IMR-90 (cell line): ENCODE measurements at regions not wholly inside any gene's neighbourhood (a gene's known extent, or its start where the extent isn't known, plus 50 kb on each side); places are given as distances from the start of the nearest gene placed in this dataset.

Source experiments
- BHLHE40 ChIP-seq: fragments of 150-350 bp; IDR thresholded peaks from 2 replicates; pipeline ENCODE4 v1.6.1; 2016; ENCODE audit warnings: mild to moderate bottlenecking, low read depth, low read length
- CEBPB ChIP-seq: IDR thresholded peaks from 2 replicates; pipeline ENCODE4 v1.6.1; 2012; ENCODE audit warnings: low read depth, low read length, improper control_type of control experiment
- CHD1 ChIP-seq: IDR thresholded peaks from 2 replicates; pipeline ENCODE4 v1.6.1; 2012; ENCODE audit warnings: low read depth, low read length, improper control_type of control experiment
- FOS ChIP-seq: fragments of 150-350 bp; IDR thresholded peaks from 2 replicates; pipeline ENCODE4 v1.6.1; 2016; ENCODE audit warnings: low read depth, low read length
- MAFK ChIP-seq: IDR thresholded peaks from 2 replicates; pipeline ENCODE4 v1.6.1; 2012; ENCODE audit warnings: low read depth, low read length, improper control_type of control experiment
- MAZ ChIP-seq: IDR thresholded peaks from 2 replicates; pipeline ENCODE4 v1.6.1; 2012; ENCODE audit warnings: low read depth, mild to moderate bottlenecking, low read length, improper control_type of control experiment, moderate library complexity, borderline replicate concordance
- MXI1 ChIP-seq: IDR thresholded peaks from 2 replicates; pipeline ENCODE4 v1.6.1; 2012; ENCODE audit warnings: low read depth, mild to moderate bottlenecking, low read length, moderate library complexity, borderline replicate concordance
- NFE2L2 ChIP-seq: fragments of 150-350 bp; IDR thresholded peaks from 2 replicates; pipeline ENCODE4 v1.6.1; 2016; ENCODE audit warnings: low read depth, mild to moderate bottlenecking, low read length
- POLR2A ChIP-seq: IDR thresholded peaks from 2 replicates; pipeline ENCODE4 v1.6.1; 2012; ENCODE audit warnings: mild to moderate bottlenecking, low read depth, low read length
- RAD21 ChIP-seq: IDR thresholded peaks from 2 replicates; pipeline ENCODE4 v1.6.1; 2012; ENCODE audit warnings: low read length, improper control_type of control experiment
- RCOR1 ChIP-seq: IDR thresholded peaks from 2 replicates; pipeline ENCODE4 v1.6.1; 2012; ENCODE audit warnings: mild to moderate bottlenecking, low read length, improper control_type of control experiment; ENCODE audit not compliant: insufficient replicate concordance
- RFX5 ChIP-seq: IDR thresholded peaks from 2 replicates; pipeline ENCODE4 v1.8.0; 2012; ENCODE audit warnings: low read depth, mild to moderate bottlenecking, low read length, moderate library complexity
- SMC3 ChIP-seq: fragments of 150-350 bp; IDR thresholded peaks from 2 replicates; pipeline ENCODE4 v1.6.1; 2016; ENCODE audit warnings: low read depth, mild to moderate bottlenecking, antibody characterized with exemption, low read length, moderate library complexity
- TF ChIP-seq, protein P1 (sequence below): conservative IDR thresholded peaks from 2 replicates; pipeline ENCODE4 v1.5.1; 2012; ENCODE audit warnings: mild to moderate bottlenecking, low read depth, low read length, improper control_type of control experiment

DNA sequence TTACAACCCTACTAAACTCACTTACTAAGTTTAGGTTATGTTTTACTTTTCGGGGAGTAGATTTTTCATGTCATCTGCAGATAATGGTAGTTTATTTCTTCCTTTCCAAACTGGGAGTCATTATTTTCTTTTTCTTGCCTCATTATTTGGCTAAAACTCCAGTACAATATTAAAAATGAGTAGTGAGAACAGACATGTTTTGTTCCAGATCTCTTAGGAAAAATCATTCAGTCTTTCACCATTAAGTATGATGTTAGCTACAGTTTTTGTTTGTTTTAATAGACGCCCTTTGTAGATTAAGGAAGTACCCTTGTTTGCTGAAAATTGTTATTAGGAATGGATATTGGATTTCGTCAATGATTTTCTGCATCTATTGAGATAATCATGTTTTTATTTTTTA lies 472.0 kb upstream of the PAPPA start:
- TF ChIP-seq, protein P1, sequence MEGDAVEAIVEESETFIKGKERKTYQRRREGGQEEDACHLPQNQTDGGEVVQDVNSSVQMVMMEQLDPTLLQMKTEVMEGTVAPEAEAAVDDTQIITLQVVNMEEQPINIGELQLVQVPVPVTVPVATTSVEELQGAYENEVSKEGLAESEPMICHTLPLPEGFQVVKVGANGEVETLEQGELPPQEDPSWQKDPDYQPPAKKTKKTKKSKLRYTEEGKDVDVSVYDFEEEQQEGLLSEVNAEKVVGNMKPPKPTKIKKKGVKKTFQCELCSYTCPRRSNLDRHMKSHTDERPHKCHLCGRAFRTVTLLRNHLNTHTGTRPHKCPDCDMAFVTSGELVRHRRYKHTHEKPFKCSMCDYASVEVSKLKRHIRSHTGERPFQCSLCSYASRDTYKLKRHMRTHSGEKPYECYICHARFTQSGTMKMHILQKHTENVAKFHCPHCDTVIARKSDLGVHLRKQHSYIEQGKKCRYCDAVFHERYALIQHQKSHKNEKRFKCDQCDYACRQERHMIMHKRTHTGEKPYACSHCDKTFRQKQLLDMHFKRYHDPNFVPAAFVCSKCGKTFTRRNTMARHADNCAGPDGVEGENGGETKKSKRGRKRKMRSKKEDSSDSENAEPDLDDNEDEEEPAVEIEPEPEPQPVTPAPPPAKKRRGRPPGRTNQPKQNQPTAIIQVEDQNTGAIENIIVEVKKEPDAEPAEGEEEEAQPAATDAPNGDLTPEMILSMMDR = no peak
- no peak for TF ChIP-seq NFE2L2
- no peak for TF ChIP-seq POLR2A
- no peak for TF ChIP-seq CEBPB
- TF ChIP-seq RAD21 = no peak
- TF ChIP-seq SMC3 = no peak
- TF ChIP-seq FOS = no peak
- no peak for TF ChIP-seq RCOR1
- TF ChIP-seq MAZ = no peak
- no peak for TF ChIP-seq MXI1
- no peak for TF ChIP-seq BHLHE40
- TF ChIP-seq RFX5 = no peak
- no peak for TF ChIP-seq CHD1
- no peak for TF ChIP-seq MAFK
